ENCODE measurements at regions not wholly inside any gene's neighbourhood (a gene's known extent, or its start where the extent isn't known, plus 50 kb on each side); places are given as distances from the start of the nearest gene placed in this dataset.

DNA sequence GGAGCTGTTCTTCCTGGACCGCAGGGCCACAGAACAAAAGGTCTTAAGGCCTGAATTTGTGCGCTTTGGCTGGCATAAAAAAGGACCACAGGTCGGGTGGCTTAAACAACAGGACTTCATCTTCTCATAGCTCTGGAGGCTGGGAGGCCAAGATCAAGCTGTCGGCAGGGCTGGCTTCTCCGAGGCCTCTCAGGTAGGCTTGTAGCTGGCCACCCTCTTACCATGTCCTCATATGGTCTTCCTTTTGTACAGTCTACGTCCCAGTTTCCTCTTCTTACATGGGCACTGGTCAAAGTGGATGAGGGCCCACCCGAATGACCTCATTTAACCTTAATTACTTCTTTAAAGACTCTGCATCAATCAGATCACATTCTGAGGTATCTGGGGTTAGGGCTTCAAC lies 257.6 kb downstream of the CBLN1 start:
- Histone ChIP-seq H3K4me3 (ENCODE audit: control insufficient read depth in 1 of 7, extremely low read depth in 1 of 7, insufficient read depth in 4 of 7, low read depth in 2 of 7, low read length in 6 of 7) (no peak overlapping the region), H3K9me3 (ENCODE audit: control extremely low read depth in 1 of 5, control insufficient read depth in 4 of 5, insufficient read depth in 2 of 5, low read depth in 1 of 5, low read length in 4 of 5) (no peaks in the 10 kb centered on the region), H3K27ac (ENCODE audit: insufficient read depth in 1 of 2, low read depth in 1 of 2, low read length in 2 of 2, poor library complexity in 1 of 2, severe bottlenecking in 2 of 2) (no peak overlapping the region), H3K4me1 (ENCODE audit: control extremely low read depth in 1 of 4, control insufficient read depth in 4 of 4, insufficient read depth in 4 of 4, low read length in 3 of 4) (no peaks in the 10 kb centered on the region), H3K27me3 (replicated peaks in 2 of 5; ENCODE audit: control insufficient read depth in 4 of 5, insufficient read depth in 5 of 5, low read length in 4 of 5) (peaks cover 0 to 28% (median 10%) of the 10 kb centered on the region in 5 experiments), H3K36me3 (ENCODE audit: control insufficient read depth in 4 of 4, insufficient read depth in 4 of 4, low read length in 3 of 4) (no peaks in the 10 kb centered on the region)
- 90% methylated on average over 6 of the region's 7 CpGs for WGBS (ENCODE audit: insufficient coverage)
- POLR2A ChIA-PET: no interaction called here
- CTCF ChIA-PET: no interaction called here
- no peak for DNase-seq

DNA sequence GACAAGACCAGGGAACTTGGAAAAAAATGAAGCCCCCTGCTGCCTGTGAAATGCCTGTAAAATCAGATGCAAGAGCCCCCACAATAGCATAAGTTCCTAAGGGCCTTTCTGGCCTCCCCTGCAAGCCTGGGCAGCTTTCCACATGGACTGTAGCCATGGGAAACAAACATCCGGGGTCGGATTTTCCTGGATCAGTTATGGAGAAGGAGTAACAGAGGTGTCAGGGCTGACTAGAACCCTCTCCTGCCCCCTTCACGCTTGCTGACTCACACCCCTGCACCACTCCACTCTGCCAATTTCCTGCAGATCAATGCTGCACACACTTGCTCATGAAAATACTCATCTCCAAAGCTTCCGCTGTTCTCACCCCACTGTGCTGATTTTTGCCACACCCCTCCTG lies 258.6 kb downstream of the CBLN1 start:
- Histone ChIP-seq H3K4me3 (ENCODE audit: control insufficient read depth in 1 of 7, extremely low read depth in 1 of 7, insufficient read depth in 4 of 7, low read depth in 2 of 7, low read length in 6 of 7) (no peak overlapping the region), H3K4me1 (ENCODE audit: control extremely low read depth in 1 of 4, control insufficient read depth in 4 of 4, insufficient read depth in 4 of 4, low read length in 3 of 4) (no peaks in the 10 kb centered on the region), H3K27me3 (replicated peaks in 2 of 5; ENCODE audit: control insufficient read depth in 4 of 5, insufficient read depth in 5 of 5, low read length in 4 of 5) (peaks cover 0 to 38% (median 10%) of the 10 kb centered on the region in 5 experiments), H3K27ac (ENCODE audit: insufficient read depth in 1 of 2, low read depth in 1 of 2, low read length in 2 of 2, poor library complexity in 1 of 2, severe bottlenecking in 2 of 2) (no peak overlapping the region), H3K9me3 (ENCODE audit: control extremely low read depth in 1 of 5, control insufficient read depth in 4 of 5, insufficient read depth in 2 of 5, low read depth in 1 of 5, low read length in 4 of 5) (no peaks in the 10 kb centered on the region), H3K36me3 (ENCODE audit: control insufficient read depth in 4 of 4, insufficient read depth in 4 of 4, low read length in 3 of 4) (no peaks in the 10 kb centered on the region)
- 50% methylated on average over 1 of the region's 4 CpGs for WGBS (ENCODE audit: insufficient coverage)
- ChIA-PET CTCF (interaction anchor here (1.0 kb wide), 1 partner anchor 24 kb away, joined by 3 read pairs; no protein-coding TSS in a partner anchor), POLR2A (no interaction called here)
- DNase-seq: no peak

DNA sequence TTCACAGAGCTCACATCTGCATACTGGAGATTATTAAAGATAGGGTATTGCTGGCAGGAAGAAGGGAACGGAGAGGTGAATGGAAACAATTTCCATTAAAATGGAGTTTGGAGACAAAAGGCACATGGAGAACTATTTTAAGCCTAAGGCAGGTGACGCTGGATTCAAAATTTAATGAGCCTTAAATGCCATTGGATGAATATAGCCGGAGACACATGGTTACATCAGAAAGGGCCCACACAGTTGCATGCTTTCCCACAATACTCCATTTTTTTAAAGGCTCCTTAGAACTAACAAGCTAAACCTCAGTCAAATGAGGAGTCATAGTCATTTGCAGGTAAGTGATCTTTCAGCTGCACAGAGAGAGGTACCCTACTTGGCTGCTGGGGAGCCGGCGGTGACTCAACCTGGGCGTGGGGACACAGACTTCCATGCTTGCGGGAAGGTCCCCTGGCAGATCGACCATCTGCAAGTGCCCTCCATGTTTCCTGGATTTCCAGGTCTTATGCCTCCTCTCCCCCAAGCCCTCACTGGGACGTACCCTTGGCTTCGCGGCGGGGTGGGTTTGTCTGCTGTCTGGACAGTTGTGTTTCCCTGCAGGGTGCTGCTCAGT lies 259.2 kb downstream of the CBLN1 start:
- Histone ChIP-seq H3K4me3 (ENCODE audit: control insufficient read depth in 1 of 7, extremely low read depth in 1 of 7, insufficient read depth in 4 of 7, low read depth in 2 of 7, low read length in 6 of 7) (no peak overlapping the region), H3K36me3 (ENCODE audit: control insufficient read depth in 4 of 4, insufficient read depth in 4 of 4, low read length in 3 of 4) (no peaks in the 10 kb centered on the region), H3K27me3 (replicated peaks in 2 of 5; ENCODE audit: control insufficient read depth in 4 of 5, insufficient read depth in 5 of 5, low read length in 4 of 5) (peaks cover 0 to 39% (median 10%) of the 10 kb centered on the region in 5 experiments), H3K4me1 (ENCODE audit: control extremely low read depth in 1 of 4, control insufficient read depth in 4 of 4, insufficient read depth in 4 of 4, low read length in 3 of 4) (no peaks in the 10 kb centered on the region), H3K9me3 (ENCODE audit: control extremely low read depth in 1 of 5, control insufficient read depth in 4 of 5, insufficient read depth in 2 of 5, low read depth in 1 of 5, low read length in 4 of 5) (no peaks in the 10 kb centered on the region), H3K27ac (ENCODE audit: insufficient read depth in 1 of 2, low read depth in 1 of 2, low read length in 2 of 2, poor library complexity in 1 of 2, severe bottlenecking in 2 of 2) (no peak overlapping the region)
- DNase-seq: no peak
- POLR2A ChIA-PET: no interaction called here
- WGBS (ENCODE audit: insufficient coverage): 93% methylated on average over 11 of the region's 12 CpGs
- CTCF ChIA-PET: interaction anchor here (1.0 kb wide), 1 partner anchor 24 kb away, joined by 3 read pairs; no protein-coding TSS in a partner anchor

DNA sequence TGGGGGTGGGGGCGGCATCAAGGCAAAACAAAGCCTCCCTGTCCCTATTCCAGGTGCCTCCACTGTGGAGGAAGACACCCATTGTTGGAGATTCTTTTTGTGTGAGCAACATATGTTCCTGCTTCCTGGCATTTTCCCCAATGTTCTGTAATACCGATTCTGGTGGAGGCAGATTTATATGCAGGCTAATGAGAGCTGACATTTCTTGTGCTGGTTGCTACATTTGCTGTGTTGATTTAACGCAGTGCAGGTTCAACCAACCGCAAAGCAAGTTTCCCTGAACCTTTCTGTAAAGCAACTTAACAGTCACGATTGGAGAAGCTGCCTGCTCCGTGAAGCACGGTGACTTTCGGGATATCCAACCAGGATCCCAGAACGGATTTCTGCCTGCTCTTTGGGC lies 260.5 kb downstream of the CBLN1 start:
- DNase-seq: no peak
- ChIA-PET CTCF (no interaction called here), POLR2A (no interaction called here)
- Histone ChIP-seq H3K27me3 (replicated peaks in 2 of 5; ENCODE audit: control insufficient read depth in 4 of 5, insufficient read depth in 5 of 5, low read length in 4 of 5) (peaks cover 0 to 39% (median 10%) of the 10 kb centered on the region in 5 experiments), H3K9me3 (ENCODE audit: control extremely low read depth in 1 of 5, control insufficient read depth in 4 of 5, insufficient read depth in 2 of 5, low read depth in 1 of 5, low read length in 4 of 5) (no peaks in the 10 kb centered on the region), H3K36me3 (ENCODE audit: control insufficient read depth in 4 of 4, insufficient read depth in 4 of 4, low read length in 3 of 4) (no peaks in the 10 kb centered on the region), H3K27ac (ENCODE audit: insufficient read depth in 1 of 2, low read depth in 1 of 2, low read length in 2 of 2, poor library complexity in 1 of 2, severe bottlenecking in 2 of 2) (no peak overlapping the region), H3K4me1 (ENCODE audit: control extremely low read depth in 1 of 4, control insufficient read depth in 4 of 4, insufficient read depth in 4 of 4, low read length in 3 of 4) (no peaks in the 10 kb centered on the region), H3K4me3 (ENCODE audit: control insufficient read depth in 1 of 7, extremely low read depth in 1 of 7, insufficient read depth in 4 of 7, low read depth in 2 of 7, low read length in 6 of 7) (no peak overlapping the region)
- WGBS (ENCODE audit: insufficient coverage): 39% methylated on average over 6 of the region's 9 CpGs

DNA sequence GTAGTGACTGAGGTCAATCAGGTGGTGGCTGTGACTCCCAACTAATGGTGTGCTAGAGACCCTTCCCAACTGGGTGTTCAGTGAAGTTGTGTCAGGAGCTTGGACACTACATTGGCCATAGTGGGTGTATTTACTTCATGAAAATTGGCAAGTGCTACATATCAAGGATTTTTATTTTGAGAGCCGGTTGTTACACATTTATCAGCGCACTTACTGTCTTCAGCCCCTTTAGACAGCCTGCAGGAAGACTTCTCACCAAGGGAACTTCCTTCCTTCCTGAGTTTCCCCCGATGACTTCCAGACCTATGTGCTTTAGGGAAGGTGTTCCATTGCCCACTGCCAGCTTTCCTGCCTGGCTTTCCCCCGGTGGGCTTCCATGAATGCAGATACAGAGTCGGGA lies 261.2 kb downstream of the CBLN1 start:
- Histone ChIP-seq H3K9me3 (ENCODE audit: control extremely low read depth in 1 of 5, control insufficient read depth in 4 of 5, insufficient read depth in 2 of 5, low read depth in 1 of 5, low read length in 4 of 5) (no peaks in the 10 kb centered on the region), H3K36me3 (ENCODE audit: control insufficient read depth in 4 of 4, insufficient read depth in 4 of 4, low read length in 3 of 4) (no peaks in the 10 kb centered on the region), H3K27ac (ENCODE audit: insufficient read depth in 1 of 2, low read depth in 1 of 2, low read length in 2 of 2, poor library complexity in 1 of 2, severe bottlenecking in 2 of 2) (no peak overlapping the region), H3K4me1 (ENCODE audit: control extremely low read depth in 1 of 4, control insufficient read depth in 4 of 4, insufficient read depth in 4 of 4, low read length in 3 of 4) (no peaks in the 10 kb centered on the region), H3K27me3 (replicated peaks in 2 of 5; ENCODE audit: control insufficient read depth in 4 of 5, insufficient read depth in 5 of 5, low read length in 4 of 5) (peaks cover 0 to 39% (median 10%) of the 10 kb centered on the region in 5 experiments), H3K4me3 (ENCODE audit: control insufficient read depth in 1 of 7, extremely low read depth in 1 of 7, insufficient read depth in 4 of 7, low read depth in 2 of 7, low read length in 6 of 7) (no peak overlapping the region)
- ChIA-PET CTCF (no interaction called here), POLR2A (no interaction called here)
- DNase-seq: no peak
- 43% methylated on average over 4 of the region's 5 CpGs for WGBS (ENCODE audit: insufficient coverage)

DNA sequence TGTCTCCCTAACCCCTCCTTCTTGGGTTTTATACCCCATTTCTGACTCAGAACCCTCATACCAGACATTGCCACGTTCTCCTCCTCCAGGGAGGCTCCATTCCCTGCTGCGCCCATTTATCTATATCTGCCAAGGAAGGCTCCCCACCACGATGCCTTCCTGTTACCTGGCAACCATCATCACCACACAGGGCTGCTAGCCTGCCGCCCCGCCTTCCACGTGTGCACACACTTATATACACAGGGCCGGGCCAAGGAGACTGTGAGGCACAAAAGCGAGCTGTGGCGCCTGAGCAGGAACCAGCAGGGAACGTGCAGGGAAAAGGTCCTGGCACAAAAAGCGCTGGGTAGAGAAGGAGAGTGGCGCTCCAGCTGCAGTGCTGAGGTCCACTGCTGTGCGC lies 261.8 kb downstream of the CBLN1 start:
- 75% methylated on average over 13 of the region's 13 CpGs for WGBS (ENCODE audit: insufficient coverage)
- peaks cover 0 to 1% (median 0%) of the 10 kb centered on the region in 5 experiments for H3K9me3 ChIP-seq (ENCODE audit: control extremely low read depth in 1 of 5, control insufficient read depth in 4 of 5, insufficient read depth in 2 of 5, low read depth in 1 of 5, low read length in 4 of 5)
- H3K4me1 ChIP-seq (ENCODE audit: control extremely low read depth in 1 of 4, control insufficient read depth in 4 of 4, insufficient read depth in 4 of 4, low read length in 3 of 4): no peaks in the 10 kb centered on the region
- H3K4me3 ChIP-seq (ENCODE audit: control insufficient read depth in 1 of 7, extremely low read depth in 1 of 7, insufficient read depth in 4 of 7, low read depth in 2 of 7, low read length in 6 of 7): no peak overlapping the region
- H3K27me3 ChIP-seq (replicated peaks in 2 of 5; ENCODE audit: control insufficient read depth in 4 of 5, insufficient read depth in 5 of 5, low read length in 4 of 5): peaks cover 0 to 39% (median 10%) of the 10 kb centered on the region in 5 experiments
- H3K36me3 ChIP-seq (ENCODE audit: control insufficient read depth in 4 of 4, insufficient read depth in 4 of 4, low read length in 3 of 4): no peaks in the 10 kb centered on the region
- ChIA-PET POLR2A (no interaction called here), CTCF (no interaction called here)
- no peak for DNase-seq
- no peak overlapping the region for H3K27ac ChIP-seq (ENCODE audit: insufficient read depth in 1 of 2, low read depth in 1 of 2, low read length in 2 of 2, poor library complexity in 1 of 2, severe bottlenecking in 2 of 2)

DNA sequence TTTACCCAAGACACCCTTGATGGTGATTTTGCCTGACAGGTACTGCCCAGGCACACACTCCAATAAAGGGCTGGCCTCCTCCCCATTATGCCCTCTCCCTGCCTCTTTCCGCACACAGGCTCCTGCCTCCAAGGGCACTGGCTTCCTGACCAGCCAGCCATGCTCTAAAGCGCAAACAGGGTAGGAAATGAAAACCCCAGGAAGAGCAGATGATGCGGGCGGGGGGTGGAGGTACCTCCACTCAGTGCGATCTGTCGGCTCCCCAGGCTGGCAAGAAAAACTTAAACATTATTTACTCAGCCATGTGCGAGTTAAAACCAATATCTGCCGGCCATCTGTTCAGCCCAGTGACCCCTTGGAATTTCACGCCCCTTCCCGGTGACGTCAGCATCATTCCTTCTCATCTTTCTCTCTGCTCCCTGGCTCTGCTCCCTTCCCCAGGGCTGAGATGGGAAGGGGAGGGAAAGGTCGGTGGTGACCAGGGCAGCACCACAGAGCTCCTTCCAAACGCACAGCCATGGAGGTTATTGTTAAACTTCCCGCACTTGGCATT lies 262.5 kb downstream of the CBLN1 start:
- no peak overlapping the region for H3K4me3 ChIP-seq (ENCODE audit: control insufficient read depth in 1 of 7, extremely low read depth in 1 of 7, insufficient read depth in 4 of 7, low read depth in 2 of 7, low read length in 6 of 7)
- no peaks in the 10 kb centered on the region for H3K36me3 ChIP-seq (ENCODE audit: control insufficient read depth in 4 of 4, insufficient read depth in 4 of 4, low read length in 3 of 4)
- peaks cover 0 to 3% (median 0%) of the 10 kb centered on the region in 5 experiments for H3K9me3 ChIP-seq (ENCODE audit: control extremely low read depth in 1 of 5, control insufficient read depth in 4 of 5, insufficient read depth in 2 of 5, low read depth in 1 of 5, low read length in 4 of 5)
- POLR2A ChIA-PET: no interaction called here
- H3K27me3 ChIP-seq (replicated peaks in 2 of 5; ENCODE audit: control insufficient read depth in 4 of 5, insufficient read depth in 5 of 5, low read length in 4 of 5): peaks cover 0 to 39% (median 10%) of the 10 kb centered on the region in 5 experiments
- no peak overlapping the region for H3K27ac ChIP-seq (ENCODE audit: insufficient read depth in 1 of 2, low read depth in 1 of 2, low read length in 2 of 2, poor library complexity in 1 of 2, severe bottlenecking in 2 of 2)
- H3K4me1 ChIP-seq (ENCODE audit: control extremely low read depth in 1 of 4, control insufficient read depth in 4 of 4, insufficient read depth in 4 of 4, low read length in 3 of 4): no peaks in the 10 kb centered on the region
- 27% methylated on average over 9 of the region's 14 CpGs for WGBS (ENCODE audit: insufficient coverage)
- DNase-seq: no peak
- CTCF ChIA-PET: no interaction called here

Data from common myeloid progenitor, CD34-positive (primary cell).